Activated CD4-positive, alpha-beta T cell treated with anti-CD3 and anti-CD28 coated beads for 4 hours (primary cell): ENCODE measurements at regions not wholly inside any gene's neighbourhood (a gene's known extent, or its start where the extent isn't known, plus 50 kb on each side); places are given as distances from the start of the nearest gene placed in this dataset.
"Not testable (repeated sequence)": the region's sequence is repeated elsewhere in the genome, so short reads cannot be mapped to it uniquely, and the experiment has no call there.

ENCODE experiments used
- DNase-seq, 2 donors: peaks; one replicate each; pipeline ENCODE4 v3.0.0-alpha.2; 2020

GRCh38 chr9:30796764-30797163 is 1587.7 kb upstream of the ACO1 start:
- DNase-seq = no peak

- no peak for DNase-seq
Observed at GRCh38 chr9:30799527-30800101, 1584.8 kb upstream of the ACO1 start.

- no peak for DNase-seq
Observed at GRCh38 chr9:30800421-30800820, 1584.0 kb upstream of the ACO1 start.

DNA sequence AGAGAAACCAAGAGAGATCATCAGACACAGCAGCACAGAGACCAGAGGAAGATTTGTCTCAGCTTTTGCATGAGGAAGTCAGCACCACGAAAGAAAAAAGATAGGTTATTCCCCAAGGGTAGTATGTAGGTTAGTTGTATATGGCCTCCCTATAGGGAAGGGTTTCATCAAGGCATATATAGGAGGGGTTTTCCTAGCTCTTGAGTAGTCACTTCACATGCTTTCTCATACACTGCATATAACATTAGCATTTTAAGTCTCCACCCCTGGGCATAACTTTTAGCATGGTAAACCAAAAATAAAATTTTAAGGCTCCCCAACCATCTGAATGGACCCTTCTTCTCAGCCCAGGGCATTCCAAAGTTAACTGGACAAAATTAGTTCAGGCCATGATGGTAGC is 1571.6 kb upstream of the ACO1 start:
- no peak for DNase-seq

DNA sequence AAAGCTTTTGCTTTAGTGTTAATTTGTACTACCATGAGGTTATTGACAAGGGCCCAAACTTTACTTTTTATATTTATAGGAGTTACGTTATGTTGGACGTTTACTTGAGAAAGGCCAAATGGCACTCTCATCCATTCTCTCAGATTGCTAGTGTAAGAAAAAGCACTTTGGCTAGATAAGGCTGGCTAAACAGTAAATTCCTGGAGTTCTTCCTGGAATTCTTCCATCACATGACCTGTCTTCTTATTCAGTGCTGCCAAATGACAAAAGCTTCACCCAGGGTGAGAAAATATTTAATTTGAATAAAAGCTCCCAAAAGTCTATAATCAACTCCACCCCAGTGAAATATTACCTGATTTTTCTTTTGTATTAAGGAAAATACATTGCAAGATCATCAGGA is 1568.9 kb upstream of the ACO1 start:
- DNase-seq = no peak

GRCh38 chr9:30845136-30845535 is 1539.3 kb upstream of the ACO1 start:
- DNase-seq = no peak

DNA sequence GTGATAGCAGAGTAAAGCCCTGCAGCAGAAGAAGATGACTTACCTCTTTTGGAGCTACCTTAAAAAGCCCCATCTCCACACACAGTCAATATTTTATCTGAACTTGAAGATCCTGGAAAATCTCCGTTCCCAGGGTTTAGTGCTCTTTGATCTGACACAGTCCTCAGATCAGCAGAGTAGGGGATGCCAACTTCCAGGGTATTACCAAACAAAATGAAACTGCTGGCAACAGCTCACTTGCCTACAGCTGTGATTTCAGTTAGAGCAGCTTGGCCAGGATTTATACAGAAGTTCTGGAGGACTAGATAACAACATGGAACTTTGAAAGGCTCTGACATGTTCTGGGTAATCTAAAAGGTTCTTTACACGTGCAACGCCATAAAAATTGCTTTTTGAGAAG is 1537.8 kb upstream of the ACO1 start:
- no peak for DNase-seq

DNA sequence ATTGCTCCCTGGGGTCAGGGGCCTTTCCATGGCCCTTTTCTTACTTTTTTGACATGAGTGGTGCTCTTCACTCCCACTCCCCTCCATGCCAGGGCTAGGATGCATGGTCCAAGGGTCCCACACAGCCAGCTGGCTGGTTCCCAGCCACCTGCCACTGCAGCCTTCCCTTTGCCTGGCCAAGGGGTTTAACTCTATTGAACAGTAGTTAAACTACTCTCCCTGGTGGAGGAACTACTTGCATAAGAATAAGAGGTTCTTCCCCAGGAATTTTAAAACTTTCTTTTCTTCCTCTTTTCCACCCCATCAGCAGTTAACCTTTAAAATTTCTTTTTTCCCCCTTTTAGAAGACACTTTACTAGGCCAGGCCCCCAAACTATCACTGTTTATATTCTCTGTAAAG is 1532.8 kb upstream of the ACO1 start:
- DNase-seq = no peak

- DNase-seq = no peak
Observed at GRCh38 chr9:30900706-30901105, 1483.7 kb upstream of the ACO1 start.

DNA sequence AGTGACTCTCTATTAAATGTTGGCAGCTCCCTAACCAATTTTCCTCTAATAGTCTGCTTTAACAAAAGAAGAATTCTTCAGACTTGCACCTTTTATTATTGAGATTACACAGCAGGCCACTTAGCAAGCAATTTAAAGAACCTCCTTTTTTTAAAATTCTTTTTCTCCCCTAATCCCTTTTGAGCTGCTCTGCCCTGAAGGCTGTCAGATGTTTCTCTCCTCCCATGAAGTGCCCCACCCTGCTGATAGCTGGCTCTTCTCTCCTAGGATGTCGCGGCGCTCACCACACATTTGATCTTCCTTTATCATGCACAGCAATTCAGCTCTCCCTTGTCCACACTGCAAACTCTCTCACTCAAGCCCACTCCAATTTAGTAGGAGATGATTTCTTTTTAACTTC is 1471.1 kb upstream of the ACO1 start:
- no peak for DNase-seq

DNA sequence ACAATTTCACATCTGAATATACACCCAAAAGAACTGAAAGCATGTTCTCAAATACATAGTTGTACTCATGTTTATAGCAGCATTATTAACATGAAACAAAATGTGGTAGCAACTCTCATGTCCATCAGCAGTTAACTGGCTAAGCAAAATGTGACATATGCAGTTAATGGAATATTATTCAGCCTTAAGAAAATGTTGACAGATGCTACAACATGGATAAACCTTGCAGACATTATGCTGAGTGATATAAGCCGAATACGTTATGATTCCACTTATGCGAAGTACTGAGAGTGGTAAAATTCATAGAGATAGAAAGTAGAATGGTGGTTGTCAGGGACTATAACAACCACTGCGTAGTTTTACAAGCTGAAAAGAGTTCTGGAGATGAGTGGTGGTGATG is 1469.0 kb upstream of the ACO1 start:
- no peak for DNase-seq

- DNase-seq = no peak
Observed at GRCh38 chr9:30925126-30925525, 1459.3 kb upstream of the ACO1 start.

- no peak for DNase-seq
Observed at GRCh38 chr9:30925635-30926034, 1458.8 kb upstream of the ACO1 start.

GRCh38 chr9:30928045-30928444 is 1456.4 kb upstream of the ACO1 start:
- DNase-seq = no peak

DNA sequence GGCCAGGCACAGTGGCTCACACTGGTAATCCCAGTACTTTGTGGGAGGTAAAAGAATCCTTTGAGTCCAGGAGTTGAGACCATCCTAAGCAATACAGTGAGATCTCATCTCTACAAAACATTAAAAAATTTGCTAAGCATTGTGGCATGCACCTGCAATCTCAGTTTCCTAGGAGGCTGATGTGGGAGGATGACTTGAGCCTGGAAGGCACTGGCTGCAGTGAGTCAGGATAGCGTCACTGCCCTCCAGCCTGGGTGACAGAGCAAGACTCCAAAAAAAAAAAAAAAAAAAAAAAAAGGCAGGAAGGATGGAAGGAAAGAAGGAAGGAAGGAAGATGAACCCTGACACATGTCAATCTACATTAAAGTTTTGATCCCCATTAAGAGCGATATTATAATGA is 1452.2 kb upstream of the ACO1 start:
- DNase-seq = no peak

DNA sequence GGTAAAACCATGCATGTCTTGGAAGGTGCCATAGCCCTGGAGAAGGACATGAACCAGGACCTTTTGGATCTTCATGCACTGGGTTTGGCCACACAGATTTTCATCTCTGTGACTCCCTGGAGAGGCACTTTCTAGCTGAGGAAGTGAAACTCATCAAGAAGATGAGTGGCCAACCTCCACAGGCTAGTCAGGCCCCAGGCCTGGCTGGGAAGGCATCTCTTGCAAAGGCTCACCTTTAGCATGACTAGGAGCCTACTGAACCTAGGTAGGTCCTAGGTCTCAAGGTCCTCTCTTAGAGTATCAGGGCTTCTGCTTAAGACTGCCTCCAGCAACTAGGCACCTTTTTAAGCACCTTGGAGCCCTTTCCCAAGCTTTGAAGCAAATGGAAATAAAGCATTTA is 1448.7 kb upstream of the ACO1 start:
- no peak for DNase-seq

- DNase-seq = no peak
Observed at GRCh38 chr9:30937106-30937505, 1447.3 kb upstream of the ACO1 start.

- not testable (repeated sequence) for DNase-seq
Observed at GRCh38 chr9:30942852-30943251, 1441.6 kb upstream of the ACO1 start.

- DNase-seq = no peak
Observed at GRCh38 chr9:30943446-30944224, 1440.8 kb upstream of the ACO1 start.

GRCh38 chr9:30944225-30944569 is 1440.2 kb upstream of the ACO1 start:
- no peak for DNase-seq

- DNase-seq = no peak
Observed at GRCh38 chr9:30944741-30945280, 1439.6 kb upstream of the ACO1 start.

DNA sequence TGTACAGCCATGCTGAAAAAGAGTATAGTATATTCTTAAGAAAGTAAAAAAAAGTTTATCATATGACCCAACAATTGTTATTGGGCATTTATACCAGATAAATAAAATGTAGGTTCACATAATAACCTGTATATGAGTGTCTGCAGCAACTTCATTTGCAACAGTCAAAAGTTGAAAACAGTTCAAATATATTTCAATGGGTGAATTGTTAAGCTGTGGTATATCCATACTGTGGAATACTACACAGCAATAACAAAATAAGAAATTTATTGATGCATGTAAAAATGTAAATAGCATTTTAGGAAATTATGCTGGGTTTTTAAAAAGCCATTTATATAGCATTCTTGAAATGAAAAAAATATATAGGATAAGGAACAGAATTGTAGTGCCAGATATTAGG is 1420.1 kb upstream of the ACO1 start:
- DNase-seq = no peak

- no peak for DNase-seq
Observed at GRCh38 chr9:30967476-30967875, 1417.0 kb upstream of the ACO1 start.

GRCh38 chr9:30970186-30970585 is 1414.3 kb upstream of the ACO1 start:
- no peak for DNase-seq

DNA sequence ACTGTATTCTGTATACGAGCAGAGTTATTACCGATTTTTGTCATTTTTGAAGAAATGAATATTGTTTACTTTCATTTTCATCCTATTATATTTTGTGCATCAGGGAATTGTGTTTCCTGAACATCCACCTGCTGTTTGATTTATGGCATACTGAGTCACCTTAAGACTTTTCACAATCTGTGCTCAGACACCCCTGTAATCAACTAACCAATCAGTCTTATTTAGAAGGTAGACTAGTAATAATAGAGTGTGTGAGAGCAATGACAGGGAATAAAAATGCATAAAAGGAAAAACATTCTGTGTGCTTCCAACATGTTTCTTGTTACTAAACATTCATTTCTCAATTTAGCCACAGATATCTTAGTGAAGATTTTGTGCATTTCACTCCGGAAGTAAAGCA is 1413.6 kb upstream of the ACO1 start:
- no peak for DNase-seq
